Body of pancreas (tissue), 4 donors: ENCODE measurements at regions not wholly inside any gene's neighbourhood (a gene's known extent, or its start where the extent isn't known, plus 50 kb on each side); places are given as distances from the start of the nearest gene placed in this dataset.

Experiments
- ATAC-seq: fragments of 150-250 bp; one replicate; pipeline ENCODE4 v1.9.1; 2016
- DNase-seq, 4 donors: peaks; one replicate each; pipeline ENCODE4 v3.0.0-alpha.2; 2019
- H3K27ac ChIP-seq, 4 donors: fragments of 200-600 bp; sonication (generic); 1 replicate in 3 of 4; 2 replicates in 1 of 4; pipeline versions ENCODE4 v1.5.1 to v1.6.1; 2016 to 2019; ENCODE audit warnings: mild to moderate bottlenecking in 1 of 4, mixed read lengths in 1 of 4, moderate library complexity in 1 of 4
- H3K27me3 ChIP-seq, 2 donors: fragments of 200-600 bp; sonication (generic); one replicate each; pipeline ENCODE4 v1.6.0; 2016; ENCODE audit warnings: mild to moderate bottlenecking in 1 of 2
- H3K36me3 ChIP-seq, 2 donors: fragments of 200-600 bp; sonication (generic); replicated peaks in 1 of 2; 2 replicates each; pipeline ENCODE4 v1.5.1; 2016; ENCODE audit warnings: low read depth in 2 of 2; ENCODE audit not compliant: insufficient read depth in 1 of 2
- H3K4me1 ChIP-seq: fragments of 200-600 bp; sonication (generic); one replicate; pipeline ENCODE4 v1.6.0; 2016
- H3K4me3 ChIP-seq, 2 donors: fragments of 200-600 bp; sonication (generic); 1 replicate in 1 of 2; 2 replicates in 1 of 2; pipeline ENCODE4 v1.5.1; 2016 to 2019
- H3K9me3 ChIP-seq, 3 donors: fragments of 200-600 bp; sonication (generic); 1 replicate in 2 of 3; 2 replicates in 1 of 3; pipeline ENCODE4 v1.5.1; 2016
- CTCF ChIP-seq, 7 experiments: fragments of 450-650 bp in 4 of 7; fragments of 200-600 bp in 3 of 7; sonication (generic) in 3 of 7; IDR thresholded peaks; one replicate each; pipeline ENCODE4 v1.5.1; 2016 to 2019; ENCODE audit warnings: antibody characterized with exemption in 7 of 7
- POLR2A ChIP-seq, 3 donors: fragments of 450-650 bp; IDR thresholded peaks; one replicate each; pipeline ENCODE4 v1.6.1; 2016; ENCODE audit warnings: antibody characterized with exemption in 3 of 3, mild to moderate bottlenecking in 2 of 3
- WGBS, 2 donors: methylation state at CpG; one replicate each; pipeline ENCODE4 v1.1.5; 2017; 5-methylcytosine and 5-hydroxymethylcytosine counted together
- intact Hi-C: fragments of 100-400 bp; cut with DNase I; formaldehyde crosslinking; loops from one replicate; pipeline ENCODE4 v1.15.1; 2023

GRCh38 chr5:99614888-99615287 lies 686.1 kb upstream of the CHD1 start:
- 68% methylated on average over 1 of the region's 1 CpG for WGBS, 2 donors
- Histone ChIP-seq H3K9me3 (no peaks in the 10 kb centered on the region), H3K27me3 (no peaks in the 10 kb centered on the region), H3K27ac (no peak overlapping the region), H3K4me3 (no peak overlapping the region), H3K4me1 (no peaks in the 10 kb centered on the region), H3K36me3 (no peaks in the 10 kb centered on the region)
- DNase-seq = no peak
- TF ChIP-seq POLR2A (IDR thresholded peaks at IDR 0.05) (no peak), CTCF (IDR thresholded peaks at IDR 0.05) (no peak)
- intact Hi-C loops = no loop called here
- no peak for ATAC-seq

- no peaks in the 10 kb centered on the region for H3K36me3 ChIP-seq
- no peak overlapping the region for H3K4me3 ChIP-seq
- H3K9me3 ChIP-seq = no peaks in the 10 kb centered on the region
- intact Hi-C loops = no loop called here
- no peaks in the 10 kb centered on the region for H3K27me3 ChIP-seq
- ATAC-seq (no peak), DNase-seq (no peak)
- TF ChIP-seq POLR2A (IDR thresholded peaks at IDR 0.05) (no peak), CTCF (IDR thresholded peaks at IDR 0.05) (no peak)
- no peaks in the 10 kb centered on the region for H3K4me1 ChIP-seq
- H3K27ac ChIP-seq = no peak overlapping the region
Observed at GRCh38 chr5:99607124-99607523, 678.3 kb upstream of the CHD1 start.

DNA sequence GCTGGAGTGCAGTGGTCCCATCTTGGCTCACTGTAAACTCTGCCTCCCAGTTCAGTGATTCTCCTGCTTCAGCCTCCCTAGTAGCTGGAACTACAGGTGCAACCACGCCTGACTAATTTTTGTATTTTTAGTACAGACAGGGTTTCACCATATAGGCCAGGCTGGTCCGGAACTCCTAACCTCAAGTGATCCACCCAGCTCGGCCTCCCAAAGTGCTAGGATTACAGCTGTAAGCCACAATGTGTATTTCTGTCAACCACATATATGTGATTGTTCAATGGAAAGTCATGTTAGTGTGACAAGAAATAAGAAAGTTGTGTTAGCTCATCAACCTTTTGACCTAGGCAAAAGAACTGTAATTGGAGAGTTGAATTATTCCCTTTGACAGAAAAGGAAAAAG lies 677.1 kb upstream of the CHD1 start:
- Histone ChIP-seq H3K4me3 (no peak overlapping the region), H3K9me3 (no peaks in the 10 kb centered on the region), H3K27me3 (no peaks in the 10 kb centered on the region), H3K27ac (no peak overlapping the region), H3K36me3 (no peaks in the 10 kb centered on the region), H3K4me1 (no peaks in the 10 kb centered on the region)
- no peak for TF ChIP-seq CTCF (IDR thresholded peaks at IDR 0.05)
- no peak for TF ChIP-seq POLR2A (IDR thresholded peaks at IDR 0.05)
- 84 to 86% methylated on average over 3 of the region's 3 CpGs for WGBS, 2 donors
- intact Hi-C loops = no loop called here
- DNase-seq = no peak
- ATAC-seq = no peak

GRCh38 chr5:99600952-99601351 lies 672.1 kb upstream of the CHD1 start:
- DNase-seq (no peak), ATAC-seq (no peak)
- no peaks in the 10 kb centered on the region for H3K27me3 ChIP-seq
- H3K36me3 ChIP-seq = no peaks in the 10 kb centered on the region
- no peak overlapping the region for H3K27ac ChIP-seq
- no peak for TF ChIP-seq CTCF (IDR thresholded peaks at IDR 0.05)
- no peak for TF ChIP-seq POLR2A (IDR thresholded peaks at IDR 0.05)
- 81 to 93% methylated on average over 1 of the region's 1 CpG for WGBS, 2 donors
- no peaks in the 10 kb centered on the region for H3K9me3 ChIP-seq
- no peaks in the 10 kb centered on the region for H3K4me1 ChIP-seq
- H3K4me3 ChIP-seq = no peak overlapping the region
- intact Hi-C loops = no loop called here

DNA sequence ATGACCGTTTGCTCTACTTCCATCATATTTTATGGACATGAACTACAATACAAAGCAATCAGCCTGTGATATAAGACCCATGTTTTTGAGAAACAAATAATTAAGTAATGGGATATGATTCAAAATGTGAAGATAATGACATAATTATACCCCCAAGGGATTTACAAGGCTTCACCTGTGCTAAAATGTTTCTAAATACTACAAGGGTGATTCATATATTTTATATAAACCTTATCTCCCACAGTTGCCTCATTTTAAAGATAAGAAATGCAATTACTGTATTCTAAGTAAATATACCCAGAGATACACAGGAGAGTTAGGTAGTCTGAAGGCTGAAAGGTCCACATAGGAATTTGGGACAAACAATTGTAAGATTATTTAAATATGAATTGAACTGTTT lies 662.0 kb upstream of the CHD1 start:
- H3K9me3 ChIP-seq = no peaks in the 10 kb centered on the region
- intact Hi-C loops = no loop called here
- DNase-seq (no peak), ATAC-seq (no peak)
- WGBS, 2 donors = 52 to 61% methylated on average over 1 of the region's 1 CpG
- H3K4me1 ChIP-seq = no peaks in the 10 kb centered on the region
- no peaks in the 10 kb centered on the region for H3K27me3 ChIP-seq
- no peak for TF ChIP-seq POLR2A (IDR thresholded peaks at IDR 0.05)
- no peak for TF ChIP-seq CTCF (IDR thresholded peaks at IDR 0.05)
- H3K27ac ChIP-seq = no peak overlapping the region
- no peaks in the 10 kb centered on the region for H3K36me3 ChIP-seq
- no peak overlapping the region for H3K4me3 ChIP-seq
